Colon (tissue), 2 donors: ENCODE measurements at regions not wholly inside any gene's neighbourhood (a gene's known extent, or its start where the extent isn't known, plus 50 kb on each side); places are given as distances from the start of the nearest gene placed in this dataset.

Experiments
- FAIRE-seq: peaks from 2 replicates; lab custom pipeline; 2012; peaks lifted over from hg19 to GRCh38; lab: Jason Lieb, UNC
- donor health status: control.
- donor health status: control.

- no peak for FAIRE-seq
Measured at GRCh38 chr10:4688601-4689000, 137.4 kb upstream of the AKR1E2 start.

- no peak for FAIRE-seq
Measured at GRCh38 chr10:4688168-4688567, 137.8 kb upstream of the AKR1E2 start.

DNA sequence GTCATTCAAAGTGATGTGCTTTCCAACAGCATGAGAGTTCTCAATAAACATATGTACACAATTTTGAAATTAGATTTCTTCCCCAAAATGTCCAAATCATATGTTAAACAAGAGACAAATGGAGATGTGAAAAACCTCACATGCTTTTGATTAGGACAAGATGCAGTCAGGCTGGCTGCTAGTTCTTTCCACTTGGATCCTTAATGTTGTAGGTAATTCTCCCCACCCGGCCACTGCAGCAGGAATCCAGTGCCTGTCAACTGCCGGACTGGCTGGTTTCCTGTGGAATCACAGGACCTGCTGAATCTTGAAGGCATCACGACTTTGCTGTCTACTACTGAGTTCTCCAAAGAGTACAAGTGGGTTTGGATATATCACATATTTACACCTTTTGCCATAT, 138.6 kb upstream of the AKR1E2 start:
- no peak for FAIRE-seq

DNA sequence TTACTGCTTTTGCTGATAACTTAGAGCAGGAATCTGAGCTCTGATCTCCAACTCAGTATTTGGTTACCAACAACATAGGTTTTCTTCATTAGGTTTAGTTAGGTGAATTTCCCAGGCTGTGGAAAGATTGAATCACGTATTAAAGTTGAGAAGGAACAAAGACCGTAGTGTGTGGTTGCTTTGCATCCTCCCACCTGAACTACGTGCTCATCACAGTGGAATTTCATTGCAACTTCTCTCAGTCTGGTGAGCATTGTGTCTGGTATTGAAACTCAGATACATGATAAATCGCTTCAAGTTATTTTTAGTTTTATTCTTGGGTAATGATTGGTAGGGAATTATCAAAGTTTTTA, 139.4 kb upstream of the AKR1E2 start:
- FAIRE-seq: no peak

GRCh38 chr10:4685904-4686643, 139.9 kb upstream of the AKR1E2 start:
- no peak for FAIRE-seq

DNA sequence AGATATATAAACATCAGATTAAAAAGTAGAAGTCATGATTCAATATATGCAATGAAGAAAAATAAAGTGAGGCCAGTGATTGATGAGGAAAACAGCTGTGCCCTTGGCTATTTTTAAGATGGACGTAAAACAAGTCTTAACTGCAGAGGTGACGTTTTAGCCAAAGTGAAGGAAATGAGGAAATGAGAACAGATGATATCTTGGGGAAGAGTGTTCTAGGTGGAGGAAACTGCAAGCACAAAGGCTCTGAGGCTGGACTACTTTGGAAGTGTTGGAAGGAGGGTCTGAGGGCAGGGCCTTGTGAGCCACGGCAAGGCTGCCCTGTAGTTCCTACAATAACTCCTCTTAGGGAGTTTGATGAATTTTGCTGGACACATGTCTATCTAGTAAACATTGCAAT, 140.5 kb upstream of the AKR1E2 start:
- FAIRE-seq: no peak

DNA sequence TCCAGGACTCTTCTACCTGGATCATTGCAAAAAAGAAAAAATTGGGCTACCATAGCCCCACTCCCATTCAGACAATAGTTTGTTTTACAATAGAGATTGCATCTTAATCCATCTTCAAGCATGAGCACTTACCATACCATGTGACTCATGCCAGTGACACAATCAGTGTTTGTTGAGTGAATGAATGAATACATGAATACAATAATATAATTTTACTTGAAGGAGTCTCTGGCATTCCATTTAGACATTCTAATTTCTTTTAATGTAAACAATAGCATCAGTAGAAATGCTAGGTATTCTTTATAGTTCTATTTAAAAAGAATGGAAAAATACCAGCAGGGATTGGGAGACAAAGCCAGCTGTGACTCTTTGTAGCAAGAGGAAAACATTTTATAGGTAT, 141.6 kb upstream of the AKR1E2 start:
- FAIRE-seq: no peak

DNA sequence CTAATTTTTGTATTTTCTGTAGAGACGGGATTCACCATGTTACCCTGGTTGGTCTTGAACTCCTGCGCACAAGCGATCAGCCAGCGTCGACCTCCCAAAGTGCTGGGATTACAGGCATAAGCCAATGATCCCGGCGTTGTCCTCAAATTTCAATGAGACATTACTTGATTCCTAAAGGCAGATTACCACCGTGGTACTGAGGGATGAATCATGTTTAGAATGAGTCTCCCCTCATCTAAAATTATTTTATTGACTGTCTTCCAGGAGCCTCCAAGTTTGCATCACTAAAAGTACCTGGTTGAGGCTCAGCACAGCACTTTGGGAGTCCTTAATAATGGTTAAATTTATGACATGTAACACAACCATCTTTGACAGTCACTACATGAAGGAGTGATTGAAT, 142.2 kb upstream of the AKR1E2 start:
- no peak for FAIRE-seq

GRCh38 chr10:4683137-4683536, 142.9 kb upstream of the AKR1E2 start:
- no peak for FAIRE-seq

DNA sequence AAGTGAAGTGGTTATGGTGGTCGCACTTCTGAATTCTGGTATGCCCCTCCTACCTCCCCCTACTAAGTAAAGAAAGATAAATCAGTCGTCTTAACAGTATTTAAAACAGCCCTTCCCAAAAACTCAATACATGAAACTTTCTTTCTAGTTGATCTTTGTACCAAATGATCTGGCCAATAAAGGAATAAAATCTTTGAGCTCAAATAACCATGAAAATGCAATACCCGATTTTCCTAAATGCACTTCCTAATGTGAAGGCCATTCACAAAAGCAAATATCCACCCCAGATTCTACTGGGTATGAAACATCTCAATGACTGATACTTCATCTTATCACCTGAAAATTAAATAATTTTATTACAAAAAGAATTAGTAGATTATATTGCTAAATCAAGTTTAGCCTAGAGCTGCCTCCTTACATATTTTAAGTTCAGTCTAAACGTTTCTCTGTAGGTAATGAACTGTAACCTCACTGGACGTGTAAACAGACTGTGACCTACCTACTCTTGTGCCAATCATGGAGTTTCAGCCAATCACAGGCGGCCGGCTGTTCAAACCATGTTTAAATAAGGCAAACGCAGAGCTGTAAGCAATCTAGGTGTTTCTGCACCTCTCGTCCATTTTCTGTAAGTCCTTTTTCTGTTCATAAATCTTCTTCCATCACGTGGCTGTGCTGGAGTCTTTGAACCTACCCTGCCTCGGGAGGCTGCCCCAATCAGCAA, 146.9 kb upstream of the AKR1E2 start:
- no peak for FAIRE-seq

DNA sequence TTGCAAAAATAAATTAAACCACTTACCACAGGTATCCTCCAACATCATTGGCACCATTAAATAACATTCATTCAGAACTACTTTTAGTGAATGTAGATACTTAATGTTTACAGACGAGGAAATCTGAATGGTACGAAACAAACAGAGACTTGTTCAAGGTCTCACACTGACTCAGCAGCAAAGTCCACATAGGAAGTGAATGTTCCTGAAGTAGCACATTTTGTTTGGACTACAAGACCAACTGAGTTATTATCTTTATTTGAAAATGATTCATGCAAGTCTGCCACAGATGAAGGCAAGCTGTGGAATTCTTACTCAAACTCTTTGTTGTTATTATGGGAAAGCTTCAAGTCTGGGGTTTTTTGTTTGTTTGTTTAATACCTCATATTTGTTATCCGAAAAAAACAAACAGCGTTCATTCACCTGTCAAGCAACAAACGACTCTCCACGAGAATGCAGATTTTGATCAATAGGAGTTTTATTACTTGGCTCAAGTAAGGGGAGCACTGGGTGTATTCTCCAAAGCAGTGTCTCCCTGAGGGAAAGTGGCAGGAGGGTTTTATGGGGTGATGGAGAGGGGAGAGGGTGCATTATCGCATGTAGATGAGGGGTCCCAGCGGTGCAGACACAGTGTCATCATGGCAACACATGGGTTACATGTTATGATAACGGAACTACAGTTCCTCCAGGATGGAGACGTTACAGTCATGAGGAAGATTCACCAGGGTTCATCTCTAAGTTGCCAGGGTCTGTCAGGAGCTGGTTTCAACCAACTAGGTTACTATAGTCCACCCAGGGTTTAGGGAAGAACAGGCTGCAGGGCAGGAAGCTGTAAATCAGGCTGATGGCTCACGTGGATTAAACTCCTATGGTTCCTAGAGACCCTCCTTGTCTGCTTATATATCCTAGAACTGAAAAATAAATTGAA, 147.7 kb upstream of the AKR1E2 start:
- FAIRE-seq: peak; percentile 64

DNA sequence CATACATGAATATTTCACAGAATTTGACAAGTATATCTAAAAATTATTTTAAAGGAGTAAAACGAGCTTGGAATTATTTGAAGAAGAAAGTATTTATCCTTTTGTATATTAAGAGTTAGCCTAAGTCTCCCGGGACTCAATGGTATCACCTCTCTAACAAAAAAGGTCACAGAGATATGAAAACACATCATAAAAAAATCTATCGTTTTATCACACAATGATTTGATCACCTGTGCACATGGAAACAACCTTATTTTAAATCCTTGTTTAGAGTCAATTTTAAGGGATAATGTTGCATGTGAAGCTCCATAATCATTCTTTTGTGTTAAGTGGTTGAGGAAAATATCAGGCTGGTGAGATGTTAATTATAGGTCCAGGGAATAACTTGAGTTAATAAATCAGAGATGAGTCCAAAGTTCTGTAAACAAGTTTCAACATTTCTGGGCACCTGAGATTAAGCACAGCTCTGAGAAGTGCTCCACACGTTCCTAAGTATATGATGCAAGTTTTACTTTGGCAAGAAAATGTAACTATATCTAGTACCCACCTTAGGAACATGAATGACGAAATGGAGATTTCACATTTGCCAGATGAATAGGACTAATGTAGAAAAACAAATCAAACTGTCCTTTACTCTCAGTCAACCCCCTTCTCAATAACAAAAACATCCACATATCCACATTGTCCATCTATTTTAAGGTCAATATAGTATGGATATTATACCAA, 148.5 kb upstream of the AKR1E2 start:
- no peak for FAIRE-seq

- FAIRE-seq: no peak
Measured at GRCh38 chr10:4676566-4676965, 149.4 kb upstream of the AKR1E2 start.

DNA sequence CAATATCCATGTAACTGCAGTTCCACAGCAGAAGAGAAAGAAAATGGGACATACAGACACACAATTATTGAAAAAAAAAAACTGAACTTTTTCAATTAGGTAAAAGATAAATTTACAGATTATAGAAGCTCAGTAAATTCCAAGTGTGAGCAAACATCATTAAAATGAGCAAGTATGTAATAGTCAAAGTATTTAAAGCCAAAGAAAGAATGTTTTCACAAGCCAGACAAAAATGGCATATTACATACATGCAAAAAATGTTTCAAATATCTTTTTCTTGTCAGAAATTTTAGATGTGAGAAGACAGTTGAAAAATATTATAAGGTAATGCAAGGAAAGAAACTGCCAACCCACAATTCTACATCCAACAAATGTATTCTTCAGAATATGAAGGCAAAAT, 150.2 kb upstream of the AKR1E2 start:
- FAIRE-seq: no peak

- FAIRE-seq: no peak
Measured at GRCh38 chr10:4673279-4674040, 152.5 kb upstream of the AKR1E2 start.

- no peak for FAIRE-seq
Measured at GRCh38 chr10:4672201-4672600, 153.8 kb upstream of the AKR1E2 start.

- FAIRE-seq: no peak
Measured at GRCh38 chr10:4671451-4672145, 154.4 kb upstream of the AKR1E2 start.

DNA sequence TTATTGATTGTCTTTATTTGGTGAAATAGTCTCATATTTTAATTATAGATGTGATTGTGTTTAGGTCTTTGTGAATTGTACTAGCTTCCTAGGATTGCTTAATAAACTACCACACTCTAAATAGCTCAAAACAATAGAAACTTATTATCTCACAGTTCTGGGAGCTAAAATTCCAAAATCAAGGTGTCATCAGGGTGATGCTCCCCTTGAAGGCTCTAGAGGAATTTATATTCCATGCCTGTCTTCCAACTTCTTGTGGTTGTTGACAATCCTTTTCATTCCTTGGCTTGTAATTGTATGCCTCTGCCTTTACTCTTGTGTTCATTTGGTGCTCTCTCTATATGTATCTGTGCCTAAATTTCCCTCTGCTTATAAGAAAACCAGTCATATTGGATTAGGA, 155.3 kb upstream of the AKR1E2 start:
- no peak for FAIRE-seq

DNA sequence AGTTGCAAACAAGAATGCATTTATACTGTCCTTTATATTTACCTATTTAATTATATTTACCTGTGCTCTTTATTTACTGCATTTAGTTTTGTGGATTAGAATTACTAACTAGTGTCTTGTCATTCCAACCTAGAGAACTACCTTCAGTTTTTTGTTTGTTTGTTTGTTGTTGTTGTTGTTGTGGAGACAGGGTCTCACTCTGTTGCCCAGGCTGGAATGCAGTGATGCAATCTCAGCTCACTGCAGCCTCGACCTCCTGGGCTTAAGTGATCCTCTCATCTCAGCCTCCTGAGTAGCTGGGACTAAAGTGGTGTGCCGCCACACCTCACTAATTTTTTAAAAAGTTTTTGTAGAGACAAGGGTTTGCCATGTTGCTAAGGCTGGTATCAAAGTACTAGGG, 156.4 kb upstream of the AKR1E2 start:
- no peak for FAIRE-seq

GRCh38 chr10:4663162-4663992, 162.6 kb upstream of the AKR1E2 start:
- FAIRE-seq: peak; percentile 82
